ENCODE measurements at regions not wholly inside any gene's neighbourhood (a gene's known extent, or its start where the extent isn't known, plus 50 kb on each side); places are given as distances from the start of the nearest gene placed in this dataset.

DNA sequence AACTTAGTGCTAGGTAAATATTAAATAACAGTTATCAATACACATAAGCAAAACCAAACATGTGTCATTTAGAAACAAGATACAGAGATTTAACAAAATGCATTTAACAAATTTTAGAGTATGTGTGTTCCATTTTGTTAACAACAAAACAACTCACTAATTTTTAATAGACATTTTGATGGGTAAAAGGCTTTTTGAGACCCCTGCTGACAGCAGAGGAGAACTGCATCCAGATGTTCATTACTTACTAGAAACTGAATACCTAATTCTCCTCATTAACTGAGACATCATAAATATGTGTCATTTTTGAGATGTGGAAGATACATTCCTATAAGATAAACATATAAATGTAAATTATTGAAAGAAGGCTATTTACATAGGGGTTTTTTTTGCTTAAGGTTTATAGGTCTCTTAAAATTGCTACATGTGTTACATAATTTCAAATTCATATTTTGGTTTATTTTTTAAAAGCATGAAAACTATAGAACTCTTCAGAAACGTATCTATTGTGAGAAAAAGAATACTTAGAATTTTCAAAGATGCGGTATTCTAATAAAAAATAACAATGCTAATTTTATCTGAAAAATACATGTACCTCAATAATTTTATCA, 1009.8 kb downstream of the TUSC7 start:
- peak; percentile 9 for DNase-seq (ENCODE audit: low spot score)

DNA sequence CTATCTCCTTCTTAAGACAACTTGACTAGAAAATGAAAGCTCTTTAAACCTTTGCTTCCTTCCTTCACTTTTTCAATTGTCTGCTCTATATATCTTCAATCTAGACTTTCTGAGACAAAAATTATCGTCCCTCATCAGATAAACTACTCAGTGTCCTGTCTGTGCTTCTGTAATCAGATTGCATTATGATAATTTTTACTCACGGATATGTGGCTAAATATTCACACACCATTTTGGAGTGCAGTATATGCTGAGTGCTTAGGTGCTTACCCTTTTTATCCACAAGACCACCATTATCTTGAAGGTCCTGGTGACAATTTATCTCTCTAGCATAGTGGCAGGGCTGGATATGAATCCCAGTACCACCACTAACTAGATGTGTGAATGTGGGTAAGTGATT, 1012.3 kb downstream of the TUSC7 start:
- DNase-seq (ENCODE audit: low spot score) = no peak

DNA sequence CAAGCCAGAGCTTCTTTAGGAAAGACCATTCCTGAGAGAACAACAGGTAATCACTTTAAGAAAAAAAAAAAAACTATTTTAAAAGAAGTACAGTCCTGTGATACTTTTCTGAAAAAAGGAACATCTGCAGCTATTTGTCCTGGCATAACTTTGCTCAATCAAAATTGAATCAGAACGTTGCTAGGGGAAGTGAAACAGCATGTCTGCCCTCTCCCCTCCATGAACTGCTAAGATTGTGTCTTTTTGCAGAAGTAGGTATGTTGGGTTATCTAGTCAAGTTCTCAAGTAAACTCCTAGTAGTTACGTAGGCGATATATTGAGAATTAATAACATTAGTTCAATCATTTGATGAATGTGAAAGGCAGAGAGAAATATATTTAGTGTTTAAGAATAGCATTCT, 1013.3 kb downstream of the TUSC7 start:
- DNase-seq (ENCODE audit: low spot score) = no peak

DNA sequence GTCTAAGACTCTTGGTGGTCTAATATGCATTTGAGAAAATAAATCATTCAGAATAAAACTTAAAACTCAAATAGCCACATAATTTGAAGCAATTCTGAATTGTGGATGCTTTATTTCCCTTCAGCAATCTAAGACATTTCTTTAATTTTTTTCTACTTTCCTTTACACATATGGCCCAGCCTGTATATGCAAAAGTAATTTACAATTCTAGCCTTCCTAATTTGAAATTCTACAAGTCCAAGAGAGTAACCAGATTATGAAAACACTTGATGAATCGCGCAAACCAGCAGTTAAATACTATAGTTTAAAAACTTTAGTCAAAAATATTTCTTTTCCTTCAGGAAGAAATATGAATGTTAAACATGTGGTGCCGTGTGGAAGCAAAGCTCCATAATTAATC, 1014.2 kb downstream of the TUSC7 start:
- no peak for DNase-seq (ENCODE audit: low spot score)

DNA sequence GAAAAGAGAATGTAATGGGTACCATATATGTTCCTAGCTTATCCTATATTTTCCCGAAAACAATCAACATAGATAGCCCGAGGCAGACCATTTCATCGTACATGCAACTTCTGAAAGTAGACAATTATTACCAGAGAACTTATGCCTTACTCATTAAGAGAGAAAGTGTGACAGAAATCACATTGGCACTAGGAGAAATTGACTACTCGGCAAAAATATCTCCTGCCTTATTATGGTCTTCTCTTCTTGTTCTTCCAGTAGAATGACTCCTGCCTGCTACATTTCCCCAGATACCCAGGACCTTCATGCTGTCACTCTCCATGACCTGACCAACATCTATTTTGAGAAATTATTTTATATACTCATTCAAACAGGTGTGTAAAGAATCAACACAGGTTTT, 1015.7 kb downstream of the TUSC7 start:
- no peak for DNase-seq (ENCODE audit: low spot score)

DNA sequence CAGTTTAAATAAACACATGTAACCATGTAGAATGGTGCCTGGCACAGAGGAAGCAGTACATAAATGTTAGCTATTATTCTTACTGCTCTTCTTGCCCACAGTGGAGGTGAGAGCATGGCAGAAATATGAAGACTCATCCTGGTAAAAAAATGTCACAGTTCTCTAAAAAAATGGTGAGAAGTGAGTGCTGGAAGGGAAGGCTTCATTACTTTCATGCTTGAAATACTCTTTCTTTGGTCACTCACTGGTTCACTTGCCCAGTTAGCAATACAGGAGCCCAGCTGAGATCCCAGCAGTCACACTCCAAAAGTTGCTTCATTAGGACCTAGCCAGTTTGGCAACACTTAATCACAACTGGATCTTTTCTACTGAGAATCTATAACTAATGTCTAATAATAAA, 1017.2 kb downstream of the TUSC7 start:
- no peak for DNase-seq (ENCODE audit: low spot score)

DNA sequence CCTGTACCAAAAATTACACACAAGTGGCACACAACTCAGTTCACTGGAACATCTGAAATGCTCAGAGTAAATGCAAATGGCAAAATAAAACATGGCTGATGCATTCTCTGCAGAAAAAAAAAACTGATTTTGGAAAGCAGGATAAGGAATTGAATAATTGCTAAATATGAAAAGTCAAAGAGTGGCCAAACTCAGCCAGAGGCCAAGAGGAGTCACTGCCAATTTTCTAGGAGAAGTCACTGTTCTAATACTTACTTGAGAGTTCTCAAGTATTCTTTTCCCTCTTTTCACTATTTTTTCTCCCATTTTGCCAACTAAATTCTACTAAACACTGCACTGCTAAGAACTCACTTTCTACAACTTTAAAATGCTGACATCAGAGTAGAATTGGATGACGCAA, 1018.6 kb downstream of the TUSC7 start:
- DNase-seq (ENCODE audit: low spot score) = no peak

DNA sequence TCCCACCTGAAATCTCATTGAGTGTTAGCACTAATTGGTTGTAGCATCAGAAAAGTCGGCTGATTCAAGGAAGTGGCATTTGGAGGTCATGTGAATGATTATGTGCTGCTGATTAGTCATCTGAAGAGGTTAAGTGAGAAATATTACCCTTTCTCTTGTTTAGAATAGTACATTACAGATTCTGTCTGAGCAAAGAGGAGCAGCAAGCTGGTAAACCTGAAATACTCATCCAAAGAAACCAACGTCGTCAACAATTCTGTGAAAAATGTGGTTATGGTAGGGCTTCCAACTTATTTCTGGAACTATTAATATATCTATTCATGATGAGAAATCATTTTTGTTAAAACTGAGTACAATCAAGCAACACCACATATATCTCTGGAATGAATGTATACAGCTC, 1024.9 kb downstream of the TUSC7 start:
- DNase-seq (ENCODE audit: low spot score) = no peak

DNA sequence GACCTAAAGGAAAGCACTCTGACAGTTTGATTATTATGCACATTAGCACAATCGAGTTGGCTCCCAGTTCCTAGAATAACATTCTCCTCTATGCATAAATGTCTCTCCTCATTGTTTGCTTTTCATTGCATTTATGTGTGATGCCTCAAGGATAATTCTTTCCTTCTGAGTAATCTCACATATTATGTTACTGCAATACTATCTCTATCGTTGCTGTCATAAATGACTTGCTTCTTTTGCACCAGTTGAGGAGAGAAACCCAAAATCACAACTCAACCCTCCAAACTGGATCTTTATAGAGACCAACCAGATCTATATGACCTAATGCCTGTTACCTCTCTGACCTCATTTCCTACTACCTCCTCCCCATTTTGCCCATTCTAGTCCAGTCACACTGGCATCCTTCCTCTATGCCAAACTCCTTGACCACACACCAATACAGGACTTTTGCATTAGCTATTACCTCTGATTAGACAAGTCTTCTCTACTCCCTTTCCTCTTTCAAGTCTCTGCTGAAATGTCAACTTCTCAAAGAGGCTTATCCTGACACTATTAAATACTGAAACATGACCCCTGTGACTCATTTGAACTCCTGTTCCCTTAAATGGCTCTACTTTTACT, 1026.0 kb downstream of the TUSC7 start:
- DNase-seq (ENCODE audit: low spot score) = no peak

DNA sequence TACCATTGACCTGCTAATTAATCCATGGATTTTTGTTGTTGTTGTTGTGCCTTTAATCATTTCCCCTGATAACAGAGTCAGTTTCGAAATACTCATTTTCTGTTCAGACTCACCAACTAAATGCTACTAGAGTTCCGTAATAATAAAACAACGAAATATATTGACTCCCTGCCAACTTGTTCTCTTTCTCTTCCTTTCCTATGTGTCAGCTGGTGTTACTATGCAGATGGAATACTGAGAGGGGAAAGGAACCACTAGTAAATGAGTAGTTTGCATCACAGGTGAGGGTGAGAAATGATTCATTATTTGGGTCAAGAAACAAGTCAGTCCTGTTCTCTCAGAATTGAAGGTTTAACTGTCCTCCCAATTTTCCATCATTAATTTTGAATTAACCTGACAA, 1027.3 kb downstream of the TUSC7 start:
- no peak for DNase-seq (ENCODE audit: low spot score)

DNA sequence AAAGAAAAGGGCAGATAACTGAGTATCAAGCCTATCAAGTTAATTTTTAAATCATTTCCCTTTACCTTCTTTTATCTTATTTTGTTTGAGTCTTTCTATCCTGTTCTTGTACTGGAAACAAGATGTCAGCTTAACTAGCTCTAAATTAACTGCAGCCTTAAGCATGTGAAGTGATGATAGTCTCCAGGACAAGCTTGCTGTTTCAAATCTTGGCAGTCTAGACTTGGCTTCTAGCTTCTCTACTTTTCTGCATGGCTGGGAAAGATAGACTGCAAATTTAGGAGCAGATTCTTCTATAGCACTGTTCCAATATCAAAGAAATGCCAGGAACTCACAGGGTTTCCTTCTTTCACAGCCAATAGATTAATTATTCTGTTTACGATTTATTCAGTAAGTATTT, 1034.4 kb downstream of the TUSC7 start:
- no peak for DNase-seq (ENCODE audit: low spot score)

DNA sequence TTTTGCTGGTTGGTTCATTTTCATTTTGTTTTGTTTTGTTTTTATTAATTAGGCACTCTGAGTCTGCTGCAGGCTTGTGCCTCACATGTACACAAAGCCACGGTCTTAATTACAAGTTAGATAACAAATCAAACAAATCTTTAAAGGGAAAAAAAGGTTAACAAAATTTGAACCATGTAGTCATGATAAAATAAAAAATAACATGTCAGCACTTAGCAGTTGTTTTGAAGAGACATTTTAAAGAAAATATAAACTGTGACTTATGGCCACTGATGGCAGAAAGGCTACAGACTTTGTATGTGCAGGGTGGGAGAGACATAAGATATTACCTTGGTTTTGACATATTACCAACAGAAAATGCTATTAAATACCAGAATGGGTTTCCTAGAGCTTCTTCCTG, 1035.4 kb downstream of the TUSC7 start:
- no peak for DNase-seq (ENCODE audit: low spot score)

DNA sequence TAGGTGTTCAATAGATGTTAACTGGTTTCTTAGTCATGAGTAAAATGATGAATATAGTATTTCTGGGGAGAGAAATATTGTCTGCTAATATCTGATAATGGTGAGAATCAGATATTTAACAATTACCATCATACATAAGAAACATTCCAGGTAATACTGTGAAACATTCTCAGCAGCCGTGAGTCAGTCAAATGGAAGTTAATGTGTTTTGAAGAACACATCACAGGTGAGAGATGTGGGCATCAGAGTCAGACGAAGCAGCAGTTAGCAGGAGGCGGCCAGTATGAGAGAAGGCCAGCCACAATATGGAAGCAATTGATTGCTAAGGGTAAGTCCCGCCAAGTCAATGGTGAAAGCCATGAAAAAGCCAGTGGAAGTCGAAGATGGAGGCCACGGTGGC, 1035.9 kb downstream of the TUSC7 start:
- no peak for DNase-seq (ENCODE audit: low spot score)

DNA sequence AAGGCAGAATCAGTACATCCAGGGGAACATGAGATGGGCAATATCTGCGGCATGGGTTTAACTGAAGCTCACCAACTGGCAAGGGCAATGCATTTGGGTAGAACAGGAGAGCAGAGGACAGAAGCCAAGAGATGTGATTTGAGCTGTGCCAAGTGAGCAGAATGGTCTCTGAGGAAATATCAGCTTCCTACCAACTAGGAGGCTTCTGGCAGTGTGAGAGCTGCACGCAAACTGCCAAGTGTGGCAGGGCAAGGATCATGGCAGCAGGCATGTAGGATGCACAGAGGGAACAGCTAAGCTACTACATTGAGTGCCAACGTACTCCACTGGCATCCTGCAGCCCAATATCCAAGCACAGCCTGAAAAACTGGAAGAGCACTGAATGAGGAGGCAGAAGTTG, 1036.5 kb downstream of the TUSC7 start:
- no peak for DNase-seq (ENCODE audit: low spot score)

DNA sequence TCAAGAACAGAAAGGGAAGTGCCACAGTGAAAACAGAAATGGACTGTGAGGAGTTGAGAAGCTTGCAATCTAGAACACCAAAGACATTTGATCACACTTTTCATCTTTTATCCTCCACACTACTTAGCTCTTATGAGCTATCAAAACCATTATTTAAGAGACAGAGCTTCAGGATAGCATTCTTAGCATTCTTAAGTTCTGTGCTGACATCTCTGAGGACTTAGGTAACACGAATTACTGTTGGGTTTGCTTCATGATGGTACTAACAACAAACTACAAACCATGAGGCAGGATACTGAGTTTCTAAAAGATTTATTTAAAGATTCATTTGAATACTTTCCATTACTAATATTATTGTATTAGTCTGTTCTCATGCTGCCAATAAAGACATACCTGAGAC, 1038.6 kb downstream of the TUSC7 start:
- no peak for DNase-seq (ENCODE audit: low spot score)

DNA sequence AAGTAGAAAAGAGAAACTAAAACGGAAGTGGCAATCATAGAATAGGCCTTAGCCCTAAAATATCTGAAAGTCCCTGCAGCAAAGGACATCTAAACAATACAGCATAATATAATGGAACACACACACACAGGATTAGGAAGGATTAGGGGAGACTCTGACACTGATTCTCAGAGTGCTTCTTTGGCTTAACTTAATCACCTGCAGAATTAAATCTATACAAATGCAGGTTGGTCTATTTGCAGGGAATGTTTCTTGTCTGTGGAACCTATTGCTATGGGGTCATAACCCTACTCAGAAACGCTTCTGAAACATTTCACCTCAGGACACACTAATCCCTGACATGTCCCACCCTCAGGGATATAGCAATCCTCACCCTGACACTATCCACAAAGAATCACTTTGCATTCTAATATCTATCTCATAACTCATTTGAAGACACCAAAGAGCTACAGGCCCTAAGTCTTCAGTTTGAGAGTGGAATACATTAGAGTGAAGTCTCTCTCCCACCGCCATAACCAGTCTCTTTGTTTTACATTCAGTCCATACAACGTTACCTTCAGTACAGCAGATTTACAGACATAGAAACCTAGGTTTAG, 1041.2 kb downstream of the TUSC7 start:
- no peak for DNase-seq (ENCODE audit: low spot score)

DNA sequence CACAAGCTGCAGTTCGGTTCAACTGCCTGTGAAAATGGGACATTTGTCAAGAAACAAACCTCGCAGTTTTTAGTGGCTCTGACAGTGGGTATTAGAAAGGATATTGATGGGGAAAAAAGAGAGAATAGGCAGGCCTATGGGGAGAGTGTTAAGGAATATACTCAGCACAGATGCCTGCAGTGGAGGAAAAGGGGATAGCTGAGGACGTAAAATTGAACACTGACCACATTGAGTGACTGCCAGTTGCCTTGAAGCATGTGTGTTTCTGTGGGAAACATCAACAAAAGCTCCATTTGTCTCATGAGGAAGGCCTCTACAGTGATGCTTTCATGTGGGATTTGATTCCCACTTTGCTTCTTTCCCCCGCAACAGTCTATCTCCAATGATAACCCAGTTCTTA, 1042.1 kb downstream of the TUSC7 start:
- no peak for DNase-seq (ENCODE audit: low spot score)

DNA sequence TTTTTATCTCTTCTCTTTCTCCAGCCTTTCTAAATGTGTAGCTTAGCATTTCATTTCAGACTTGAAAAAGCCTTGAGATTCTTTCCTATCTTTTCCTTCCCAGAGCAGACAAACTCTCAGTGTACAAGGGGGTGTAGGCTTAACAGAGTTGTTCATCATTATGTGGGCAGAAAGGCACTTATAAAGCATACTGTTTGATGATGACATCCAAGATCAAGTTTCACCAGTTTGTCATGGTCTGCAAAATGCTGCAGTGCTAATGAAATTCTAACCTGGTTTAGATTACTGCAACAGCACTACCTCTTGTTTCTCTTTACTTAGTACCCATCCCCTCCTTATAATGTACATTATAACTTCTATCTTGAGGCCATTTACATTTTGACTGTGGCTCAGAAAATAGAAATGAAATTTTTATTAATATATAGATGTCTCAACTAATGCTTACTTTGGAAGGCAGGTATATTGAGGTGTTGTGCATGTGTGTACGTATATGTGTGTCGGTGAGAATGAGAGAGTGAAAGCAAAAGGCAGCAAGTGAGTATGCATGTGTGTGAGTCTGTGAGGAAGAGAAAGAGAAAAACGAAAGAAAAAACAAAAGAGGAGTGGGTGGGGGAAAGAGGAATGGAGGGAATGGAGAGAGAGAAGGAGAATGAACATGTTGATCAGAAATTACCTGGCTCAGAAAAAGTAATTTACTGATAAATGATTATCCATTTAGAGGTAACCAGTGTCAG, 1043.6 kb downstream of the TUSC7 start:
- no peak for DNase-seq (ENCODE audit: low spot score)

DNA sequence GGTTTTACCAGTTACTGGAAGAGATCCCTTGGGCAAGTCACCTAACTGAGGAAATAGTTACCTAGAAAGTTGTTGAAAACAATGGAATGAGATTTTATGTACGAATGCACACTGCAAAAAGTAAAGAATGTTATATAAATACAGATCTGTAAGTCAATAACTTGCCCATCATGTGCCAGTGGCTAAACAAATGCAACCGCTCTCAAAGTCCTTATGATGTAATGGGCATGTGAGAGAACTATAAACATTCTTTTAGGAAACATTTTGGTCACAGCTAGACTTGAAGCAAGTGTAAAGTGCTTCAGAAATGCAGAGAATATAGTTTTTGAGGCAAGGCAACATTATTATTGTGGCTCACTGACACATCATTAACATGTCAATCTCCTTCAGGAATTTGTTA, 1044.5 kb downstream of the TUSC7 start:
- no peak for DNase-seq (ENCODE audit: low spot score)

DNA sequence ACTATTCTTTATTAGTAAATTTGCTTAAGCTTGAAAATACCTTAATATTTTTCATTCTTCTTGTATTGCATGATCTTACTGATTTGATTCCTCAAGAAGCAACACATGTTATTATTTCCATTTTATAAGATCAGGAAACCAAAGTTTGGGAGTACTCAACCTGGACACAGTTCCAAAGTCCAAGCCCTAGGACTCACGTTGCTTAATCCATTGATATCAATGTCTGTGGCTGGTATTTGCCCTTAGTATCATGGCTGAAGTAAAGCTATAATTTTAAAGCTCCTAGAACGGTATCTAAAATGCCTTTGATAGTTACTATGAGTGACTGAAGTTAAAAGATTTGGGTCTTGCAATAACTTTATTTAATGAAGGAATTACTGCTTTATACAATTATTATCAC, 1045.3 kb downstream of the TUSC7 start:
- no peak for DNase-seq (ENCODE audit: low spot score)

DNA sequence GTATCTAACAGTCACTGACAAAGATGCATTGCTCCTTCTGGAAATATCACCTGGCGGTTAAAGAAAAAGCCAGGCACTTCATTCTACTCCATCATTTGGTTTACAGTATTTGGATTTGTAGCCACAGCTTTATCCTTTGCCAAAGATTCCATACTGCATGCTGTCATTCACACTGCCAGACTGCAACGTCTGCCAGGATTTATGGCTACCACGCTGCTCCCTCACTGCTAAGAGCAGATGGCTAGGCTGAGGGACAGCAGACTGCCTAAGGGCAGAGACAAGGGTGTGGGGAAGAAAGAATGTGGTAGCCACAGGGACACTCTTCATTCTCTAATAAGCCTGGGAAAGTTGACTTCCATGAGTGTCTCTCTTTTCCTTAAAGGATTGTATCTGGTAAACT, 1047.0 kb downstream of the TUSC7 start:
- no peak for DNase-seq (ENCODE audit: low spot score)

DNA sequence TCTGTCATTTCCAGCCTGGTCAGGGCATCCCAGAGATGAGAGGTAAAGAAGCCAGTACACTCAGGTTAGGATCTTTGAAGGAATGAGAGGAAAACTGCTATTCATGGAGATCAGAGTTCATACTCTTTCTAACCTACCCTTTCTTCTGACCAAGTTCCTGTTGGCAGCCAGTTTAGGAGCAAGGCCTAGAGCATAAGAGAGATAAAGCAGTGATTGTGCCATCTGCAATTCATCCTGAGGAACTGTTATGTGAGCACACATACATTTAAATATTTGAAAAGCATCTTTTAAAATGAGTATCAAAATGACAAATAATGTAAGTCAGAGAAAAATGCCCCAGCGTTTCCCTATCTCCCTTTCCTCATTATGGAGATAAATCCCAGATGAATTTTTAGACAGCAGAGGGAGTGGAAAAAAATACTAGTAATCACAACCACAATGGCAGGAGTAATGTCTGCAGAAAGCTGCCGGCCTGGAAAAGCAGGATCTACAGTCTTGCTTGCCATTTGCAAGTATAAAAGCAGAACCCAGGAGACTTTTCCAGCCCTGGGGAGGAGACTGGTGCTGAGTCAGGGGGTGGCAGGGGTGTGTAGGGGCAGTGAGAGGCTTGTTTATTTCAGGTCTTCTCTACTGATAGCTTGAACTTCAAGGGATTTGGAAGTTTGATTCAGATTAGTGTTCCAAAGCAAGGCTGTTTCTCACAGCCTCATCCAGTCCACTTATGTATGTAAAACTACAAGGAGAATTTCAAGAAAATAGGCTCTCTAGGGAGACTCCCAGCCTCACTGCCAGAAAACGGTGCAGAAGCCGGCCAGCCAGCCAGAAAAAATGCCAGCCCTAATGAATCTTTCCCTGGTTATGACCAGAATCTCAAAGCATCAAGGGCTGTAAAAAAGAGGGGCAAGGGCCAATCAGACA, 1052.4 kb downstream of the TUSC7 start:
- no peak for DNase-seq (ENCODE audit: low spot score)
